GM18858 (cell line): ENCODE measurements at regions not wholly inside any gene's neighbourhood (a gene's known extent, or its start where the extent isn't known, plus 50 kb on each side); places are given as distances from the start of the nearest gene placed in this dataset.

Experiments
- ATAC-seq: cut with Tn5 transposase; IDR thresholded peaks from one replicate; pipeline ENCODE4 v1.9.1; 2021; ENCODE audit not compliant: unreplicated experiment

- no peak for ATAC-seq
Measured at GRCh38 chr1:175865041-175865766, 121.8 kb upstream of the TNR start.

GRCh38 chr1:175864625-175865024 lies 121.2 kb upstream of the TNR start:
- ATAC-seq: no peak

DNA sequence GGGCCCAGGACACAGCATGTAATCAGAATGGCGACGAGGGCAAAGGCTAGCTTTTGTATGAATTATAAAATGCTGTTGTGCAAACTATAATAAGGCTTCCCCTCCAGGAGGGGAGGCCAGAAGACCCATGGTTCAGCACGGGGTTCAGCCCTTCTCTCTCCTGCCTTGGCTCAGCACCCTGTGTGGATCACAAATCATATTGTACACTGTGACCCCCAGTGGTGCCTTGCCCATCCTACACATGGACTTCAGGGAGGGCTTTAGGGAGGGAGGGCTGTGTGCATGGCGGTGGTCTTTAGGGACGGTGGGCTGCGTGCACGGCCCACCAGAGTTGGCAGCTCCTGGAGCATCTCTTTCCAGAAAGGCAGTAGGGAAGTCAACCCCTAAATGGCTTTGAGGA lies 120.8 kb upstream of the TNR start:
- ATAC-seq: no peak

GRCh38 chr1:175863299-175864050 lies 120.1 kb upstream of the TNR start:
- no peak for ATAC-seq

- ATAC-seq: no peak
Measured at GRCh38 chr1:175862408-175862807, 119.0 kb upstream of the TNR start.

DNA sequence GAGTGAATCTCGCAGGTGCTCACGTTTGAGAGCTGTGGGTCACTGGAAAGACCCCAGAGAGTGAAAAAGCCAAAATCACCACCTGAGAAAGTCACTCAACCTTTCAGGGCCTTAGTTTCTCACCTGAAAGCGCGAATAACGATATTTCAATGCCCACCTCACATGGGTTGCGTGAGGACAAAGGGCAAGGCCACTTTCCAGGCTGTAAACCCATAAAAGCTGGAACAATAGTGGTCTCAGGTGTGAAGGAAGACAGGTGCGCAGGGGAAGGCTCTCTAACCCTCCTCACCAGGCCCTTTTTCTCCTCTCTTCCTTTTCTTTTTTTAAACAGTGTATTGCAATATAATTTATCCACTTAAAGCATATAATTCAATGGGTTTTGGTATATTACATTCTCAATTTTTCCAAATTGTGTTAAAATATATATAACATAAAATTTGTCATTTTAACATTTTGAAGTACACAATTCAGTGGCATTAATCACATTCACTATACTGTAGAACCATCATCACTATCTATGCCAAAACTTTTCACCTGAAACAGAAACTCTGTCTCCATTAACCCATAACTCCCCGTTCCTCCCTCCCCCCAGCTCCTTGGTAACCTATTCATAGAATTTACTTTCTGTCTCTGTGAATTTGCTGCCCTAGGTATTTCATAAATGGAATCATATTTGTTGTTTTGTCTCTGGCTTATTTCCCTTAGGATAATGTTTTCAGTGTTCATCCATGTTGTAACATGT lies 118.4 kb upstream of the TNR start:
- no peak for ATAC-seq

DNA sequence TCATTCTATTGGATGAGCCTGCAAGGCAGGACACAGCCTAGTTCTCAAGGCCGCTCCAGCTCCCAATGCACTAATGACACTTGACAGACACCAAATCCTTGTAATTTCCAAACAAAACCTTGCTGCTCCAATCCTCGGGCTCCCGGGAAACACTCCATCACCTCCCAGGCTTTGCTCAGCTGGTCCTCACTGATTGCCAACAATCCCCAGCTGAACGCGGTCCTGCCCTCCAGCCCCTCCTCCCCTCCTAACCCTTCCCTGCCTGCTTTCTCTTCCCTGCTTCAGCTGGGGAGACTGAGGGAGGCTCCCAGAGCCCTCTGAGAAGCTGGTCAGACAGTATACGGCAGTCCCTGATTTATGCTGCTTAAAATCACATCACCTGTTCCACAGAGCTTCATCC lies 114.4 kb upstream of the TNR start:
- no peak for ATAC-seq

GRCh38 chr1:175853681-175854080 lies 110.3 kb upstream of the TNR start:
- ATAC-seq: no peak

GRCh38 chr1:175851749-175852148 lies 108.4 kb upstream of the TNR start:
- ATAC-seq: no peak

DNA sequence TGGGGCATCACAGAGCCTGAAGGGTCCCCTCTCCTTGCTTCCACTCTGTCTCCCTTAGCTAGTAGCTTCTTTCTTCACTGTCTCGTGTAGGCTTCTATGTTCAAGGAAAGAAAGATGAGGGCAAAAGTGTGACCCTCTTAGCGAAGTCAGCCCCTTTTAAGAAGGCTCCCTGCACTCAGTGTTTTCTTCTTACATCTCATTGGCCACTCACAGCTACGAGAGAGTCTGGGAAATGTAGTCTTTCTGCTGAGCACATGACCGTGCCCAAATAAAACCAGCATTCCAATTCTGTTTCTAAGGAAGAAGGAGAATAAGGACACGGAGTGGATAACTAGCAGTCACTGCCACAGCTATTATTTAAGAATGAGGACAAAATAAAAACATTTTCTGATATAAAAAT lies 104.9 kb upstream of the TNR start:
- no peak for ATAC-seq

DNA sequence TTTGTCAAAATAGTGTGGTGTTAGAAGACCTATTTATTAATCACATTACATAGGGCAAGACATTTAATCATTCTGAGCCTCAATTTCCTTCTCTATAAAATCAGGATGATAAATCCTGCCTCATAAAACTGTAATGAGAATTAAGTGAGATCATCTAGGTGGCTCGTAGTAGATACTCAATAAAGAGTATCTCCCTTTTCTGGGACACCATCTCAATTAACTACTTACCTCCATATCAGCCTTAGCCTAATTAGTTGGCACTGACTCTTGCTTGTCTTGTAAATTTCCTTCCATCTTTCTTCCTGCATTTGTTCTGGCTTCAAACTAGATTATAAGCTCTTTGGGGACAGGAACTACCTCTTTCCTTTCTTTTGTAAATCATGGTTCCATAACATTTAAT lies 102.6 kb upstream of the TNR start:
- ATAC-seq: no peak

GRCh38 chr1:175845338-175845737 lies 101.9 kb upstream of the TNR start:
- no peak for ATAC-seq

GRCh38 chr1:175844877-175845276 lies 101.5 kb upstream of the TNR start:
- ATAC-seq: no peak

GRCh38 chr1:175842550-175842949 lies 99.2 kb upstream of the TNR start:
- no peak for ATAC-seq

- no peak for ATAC-seq
Measured at GRCh38 chr1:175841738-175842187, 98.4 kb upstream of the TNR start.

GRCh38 chr1:175840787-175841186 lies 97.4 kb upstream of the TNR start:
- ATAC-seq: no peak

- no peak for ATAC-seq
Measured at GRCh38 chr1:175839779-175840669, 96.6 kb upstream of the TNR start.

GRCh38 chr1:175834597-175834996 lies 91.2 kb upstream of the TNR start:
- ATAC-seq: no peak

DNA sequence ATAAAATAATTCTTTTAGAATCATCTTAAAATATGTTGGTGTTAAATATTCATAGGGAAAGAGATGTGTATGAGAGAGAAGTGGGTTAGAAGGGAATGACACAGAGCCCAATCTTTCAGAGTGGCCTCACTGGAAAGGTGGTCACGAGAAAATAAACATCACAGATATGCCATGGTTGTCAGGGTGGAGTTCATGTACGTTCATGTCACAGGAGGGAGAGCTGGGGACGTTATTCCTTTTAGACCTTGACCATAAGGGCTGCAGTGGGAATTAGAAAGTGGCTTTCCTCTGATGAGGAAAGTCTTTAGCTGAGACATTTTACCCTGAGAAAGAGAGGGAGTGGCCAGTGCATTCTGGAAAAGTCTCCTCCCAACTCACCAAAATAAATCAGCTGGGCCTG lies 90.6 kb upstream of the TNR start:
- no peak for ATAC-seq

DNA sequence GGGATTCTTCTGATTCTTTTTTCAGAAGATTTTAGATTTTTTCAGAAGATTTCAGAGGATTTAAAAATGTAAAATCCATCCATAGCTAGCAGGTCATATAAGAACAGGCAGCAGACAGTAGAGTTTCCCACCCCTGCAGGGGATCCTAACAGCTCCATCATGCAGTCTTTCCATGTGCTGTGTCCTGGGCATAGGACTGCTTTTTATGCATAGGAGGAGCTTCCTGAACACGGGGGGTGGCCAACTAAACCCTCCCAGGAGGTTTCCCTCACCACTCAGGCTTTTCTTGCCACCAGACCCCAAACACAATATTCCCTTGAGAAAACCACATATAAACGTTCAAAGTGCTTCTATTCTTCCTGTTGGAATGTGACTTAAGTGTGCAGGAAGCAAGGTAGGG lies 90.1 kb upstream of the TNR start:
- ATAC-seq: no peak

GRCh38 chr1:175830500-175830899 lies 87.1 kb upstream of the TNR start:
- no peak for ATAC-seq
